Bronchial epithelial cell (primary cell): ENCODE measurements at regions not wholly inside any gene's neighbourhood (a gene's known extent, or its start where the extent isn't known, plus 50 kb on each side); places are given as distances from the start of the nearest gene placed in this dataset.

Source experiments
- DNase-seq: peaks from one replicate; pipeline ENCODE4 v3.0.0-alpha.2; 2010; ENCODE audit warnings: low read depth
- FAIRE-seq: peaks from 2 replicates; lab custom pipeline; 2011; peaks lifted over from hg19 to GRCh38; lab: Jason Lieb, UNC
- H3K27me3 ChIP-seq: 2 replicates; pipeline ENCODE4 v1.5.1; 2011; ENCODE audit warnings: low read length; ENCODE audit not compliant: control insufficient read depth, insufficient read depth
- H3K36me3 ChIP-seq: 2 replicates; pipeline ENCODE4 v1.5.1; 2011; ENCODE audit warnings: low read length; ENCODE audit not compliant: control insufficient read depth, insufficient read depth
- H3K4me3 ChIP-seq: 2 replicates; pipeline ENCODE4 v1.5.1; 2011; ENCODE audit warnings: mild to moderate bottlenecking, low read depth, low read length, control low read depth
- CTCF ChIP-seq: IDR thresholded peaks from 2 replicates; pipeline ENCODE4 v1.5.1; 2011; ENCODE audit warnings: mild to moderate bottlenecking, moderate library complexity, low read length, control low read depth, inconsistent platforms; ENCODE audit not compliant: insufficient read depth, severe bottlenecking

GRCh38 chr18:78624646-78625279, 354.9 kb upstream of the SALL3 start:
- Histone ChIP-seq H3K27me3 (no peaks in the 10 kb centered on the region), H3K36me3 (no peaks in the 10 kb centered on the region), H3K4me3 (no peak overlapping the region)
- no peak for TF ChIP-seq CTCF
- FAIRE-seq = no peak
- no peak for DNase-seq

GRCh38 chr18:78625847-78626246, 353.8 kb upstream of the SALL3 start:
- no peak for TF ChIP-seq CTCF
- DNase-seq (peak; percentile 1), FAIRE-seq (no peak)
- no peak overlapping the region for H3K4me3 ChIP-seq
- no peaks in the 10 kb centered on the region for H3K27me3 ChIP-seq
- no peaks in the 10 kb centered on the region for H3K36me3 ChIP-seq

GRCh38 chr18:78627551-78628346, 351.9 kb upstream of the SALL3 start:
- TF ChIP-seq CTCF = no peak
- Histone ChIP-seq H3K4me3 (no peak overlapping the region), H3K27me3 (no peaks in the 10 kb centered on the region), H3K36me3 (no peaks in the 10 kb centered on the region)
- no peak for DNase-seq
- no peak for FAIRE-seq

GRCh38 chr18:78629426-78629825, 350.2 kb upstream of the SALL3 start:
- DNase-seq (no peak), FAIRE-seq (no peak)
- Histone ChIP-seq H3K4me3 (no peak overlapping the region), H3K27me3 (no peaks in the 10 kb centered on the region), H3K36me3 (no peaks in the 10 kb centered on the region)
- TF ChIP-seq CTCF = no peak

- Histone ChIP-seq H3K27me3 (no peaks in the 10 kb centered on the region), H3K4me3 (no peak overlapping the region), H3K36me3 (no peaks in the 10 kb centered on the region)
- TF ChIP-seq CTCF = no peak
- DNase-seq (no peak), FAIRE-seq (no peak)
These were observed 349.3 kb upstream of the SALL3 start for GRCh38 chr18:78630356-78630755.
